ENCODE measurements at regions not wholly inside any gene's neighbourhood (a gene's known extent, or its start where the extent isn't known, plus 50 kb on each side); places are given as distances from the start of the nearest gene placed in this dataset.

DNA sequence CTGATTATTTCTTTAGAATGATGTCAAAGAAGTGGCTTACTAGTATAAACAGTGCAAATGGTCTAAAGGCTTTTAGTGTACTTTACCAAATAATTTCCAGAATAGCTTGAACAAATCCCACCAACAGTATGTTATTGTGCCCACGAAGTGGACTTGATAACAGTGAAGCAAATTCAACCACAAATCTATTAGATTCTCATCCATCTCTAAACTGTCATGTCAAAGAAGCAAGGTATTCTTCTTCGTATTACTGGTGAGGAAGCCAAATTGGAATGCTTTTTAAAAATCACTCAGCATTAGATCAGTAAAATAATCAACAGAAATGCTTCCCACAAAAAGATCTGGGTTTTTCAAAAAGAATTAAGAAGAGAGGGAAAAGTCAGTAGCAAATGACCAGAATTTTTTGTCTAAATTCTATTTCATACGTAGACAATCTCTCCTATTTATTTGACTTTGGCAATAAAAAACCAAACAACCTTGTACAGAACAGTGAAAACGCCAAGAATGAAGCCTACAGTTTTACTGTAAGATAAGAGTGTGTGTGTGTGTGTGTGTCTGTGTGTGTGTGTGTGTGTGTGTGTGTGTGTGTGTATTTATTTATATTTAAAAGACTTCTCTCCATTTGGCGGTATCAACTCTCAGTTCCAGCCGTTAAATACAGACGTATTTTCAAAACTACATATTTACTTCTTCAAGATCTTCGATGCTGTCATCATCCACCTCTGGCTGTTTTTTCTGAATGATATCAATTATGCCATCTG is 114.6 kb downstream of the CYB561 start:
- Histone ChIP-seq H3K4me2 (ENCODE audit: low read length) (no peak overlapping the region), H3K4me3 (ENCODE audit: low read length) (no peak overlapping the region), H3K27ac (ENCODE audit: low read length) (no peak overlapping the region), H2AFZ (ENCODE audit: low read depth, low read length) (no peak overlapping the region), H3F3A (ENCODE audit: insufficient read depth, low read length, poor library complexity, severe bottlenecking) (no peaks in the 10 kb centered on the region), H3K27me3 (ENCODE audit: insufficient read depth, low read depth, low read length) (no peaks in the 10 kb centered on the region), H3K9ac (ENCODE audit: low read length) (no peak overlapping the region), H3K9me2 (ENCODE audit: insufficient read depth, low read length) (no peaks in the 10 kb centered on the region), H3K36me3 (ENCODE audit: insufficient read depth, low read length) (peaks cover 4% of the 10 kb centered on the region), H4K20me1 (ENCODE audit: insufficient read depth) (no peaks in the 10 kb centered on the region), H3K9me3 (ENCODE audit: low read length) (no peaks in the 10 kb centered on the region), H3K79me2 (replicated peaks; ENCODE audit: insufficient read depth, low read length) (no peaks in the 10 kb centered on the region)
- TF ChIP-seq, protein P1, sequence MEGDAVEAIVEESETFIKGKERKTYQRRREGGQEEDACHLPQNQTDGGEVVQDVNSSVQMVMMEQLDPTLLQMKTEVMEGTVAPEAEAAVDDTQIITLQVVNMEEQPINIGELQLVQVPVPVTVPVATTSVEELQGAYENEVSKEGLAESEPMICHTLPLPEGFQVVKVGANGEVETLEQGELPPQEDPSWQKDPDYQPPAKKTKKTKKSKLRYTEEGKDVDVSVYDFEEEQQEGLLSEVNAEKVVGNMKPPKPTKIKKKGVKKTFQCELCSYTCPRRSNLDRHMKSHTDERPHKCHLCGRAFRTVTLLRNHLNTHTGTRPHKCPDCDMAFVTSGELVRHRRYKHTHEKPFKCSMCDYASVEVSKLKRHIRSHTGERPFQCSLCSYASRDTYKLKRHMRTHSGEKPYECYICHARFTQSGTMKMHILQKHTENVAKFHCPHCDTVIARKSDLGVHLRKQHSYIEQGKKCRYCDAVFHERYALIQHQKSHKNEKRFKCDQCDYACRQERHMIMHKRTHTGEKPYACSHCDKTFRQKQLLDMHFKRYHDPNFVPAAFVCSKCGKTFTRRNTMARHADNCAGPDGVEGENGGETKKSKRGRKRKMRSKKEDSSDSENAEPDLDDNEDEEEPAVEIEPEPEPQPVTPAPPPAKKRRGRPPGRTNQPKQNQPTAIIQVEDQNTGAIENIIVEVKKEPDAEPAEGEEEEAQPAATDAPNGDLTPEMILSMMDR (IDR thresholded peaks at IDR 0.05; ENCODE audit: poor library complexity, severe bottlenecking), result no peak
- TF ChIP-seq MXI1 (conservative IDR thresholded peaks at IDR 0.05; ENCODE audit: poor library complexity, severe bottlenecking) (no peak), EZH2 (IDR thresholded peaks at IDR 0.05; ENCODE audit: borderline replicate concordance, insufficient read depth, low read length, poor library complexity, severe bottlenecking) (no peak), RAD21 (conservative IDR thresholded peaks at IDR 0.05) (no peak), TAF1 (IDR thresholded peaks at IDR 0.05; ENCODE audit: low read depth) (no peak), POLR2AphosphoS5 (IDR thresholded peaks at IDR 0.05) (no peak), SMC3 (conservative IDR thresholded peaks at IDR 0.05; ENCODE audit: poor library complexity) (no peak), EP300 (conservative IDR thresholded peaks at IDR 0.05; ENCODE audit: poor library complexity, severe bottlenecking) (no peak)
- TF ChIP-seq, protein P2, sequence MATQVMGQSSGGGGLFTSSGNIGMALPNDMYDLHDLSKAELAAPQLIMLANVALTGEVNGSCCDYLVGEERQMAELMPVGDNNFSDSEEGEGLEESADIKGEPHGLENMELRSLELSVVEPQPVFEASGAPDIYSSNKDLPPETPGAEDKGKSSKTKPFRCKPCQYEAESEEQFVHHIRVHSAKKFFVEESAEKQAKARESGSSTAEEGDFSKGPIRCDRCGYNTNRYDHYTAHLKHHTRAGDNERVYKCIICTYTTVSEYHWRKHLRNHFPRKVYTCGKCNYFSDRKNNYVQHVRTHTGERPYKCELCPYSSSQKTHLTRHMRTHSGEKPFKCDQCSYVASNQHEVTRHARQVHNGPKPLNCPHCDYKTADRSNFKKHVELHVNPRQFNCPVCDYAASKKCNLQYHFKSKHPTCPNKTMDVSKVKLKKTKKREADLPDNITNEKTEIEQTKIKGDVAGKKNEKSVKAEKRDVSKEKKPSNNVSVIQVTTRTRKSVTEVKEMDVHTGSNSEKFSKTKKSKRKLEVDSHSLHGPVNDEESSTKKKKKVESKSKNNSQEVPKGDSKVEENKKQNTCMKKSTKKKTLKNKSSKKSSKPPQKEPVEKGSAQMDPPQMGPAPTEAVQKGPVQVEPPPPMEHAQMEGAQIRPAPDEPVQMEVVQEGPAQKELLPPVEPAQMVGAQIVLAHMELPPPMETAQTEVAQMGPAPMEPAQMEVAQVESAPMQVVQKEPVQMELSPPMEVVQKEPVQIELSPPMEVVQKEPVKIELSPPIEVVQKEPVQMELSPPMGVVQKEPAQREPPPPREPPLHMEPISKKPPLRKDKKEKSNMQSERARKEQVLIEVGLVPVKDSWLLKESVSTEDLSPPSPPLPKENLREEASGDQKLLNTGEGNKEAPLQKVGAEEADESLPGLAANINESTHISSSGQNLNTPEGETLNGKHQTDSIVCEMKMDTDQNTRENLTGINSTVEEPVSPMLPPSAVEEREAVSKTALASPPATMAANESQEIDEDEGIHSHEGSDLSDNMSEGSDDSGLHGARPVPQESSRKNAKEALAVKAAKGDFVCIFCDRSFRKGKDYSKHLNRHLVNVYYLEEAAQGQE (IDR thresholded peaks at IDR 0.05; ENCODE audit: borderline replicate concordance), result no peak

DNA sequence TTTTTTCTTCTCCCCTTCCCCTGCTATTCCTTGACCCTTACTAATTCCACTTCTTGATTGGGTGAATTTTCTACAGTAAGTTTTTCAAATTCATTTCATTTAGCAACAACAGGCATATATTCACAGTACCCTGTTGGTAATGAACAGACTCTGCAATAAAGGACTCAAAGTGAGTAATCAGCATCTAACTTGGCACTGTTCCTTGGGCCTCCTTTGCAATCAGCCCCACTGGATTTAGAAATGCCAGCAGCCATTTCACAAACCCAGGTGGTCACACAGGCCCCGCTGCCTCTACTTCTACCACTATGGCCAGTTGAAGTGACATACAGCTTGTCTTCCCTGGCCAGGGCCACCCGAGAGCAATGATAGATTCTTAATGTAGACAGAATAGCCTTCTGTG is 113.8 kb downstream of the CYB561 start:
- no peak overlapping the region for H3K27ac ChIP-seq (ENCODE audit: low read length)
- peaks cover 4% of the 10 kb centered on the region for H3K36me3 ChIP-seq (ENCODE audit: insufficient read depth, low read length)
- H3K4me3 ChIP-seq (ENCODE audit: low read length), result no peak overlapping the region
- TF ChIP-seq MXI1 (conservative IDR thresholded peaks at IDR 0.05; ENCODE audit: poor library complexity, severe bottlenecking) (no peak), RAD21 (conservative IDR thresholded peaks at IDR 0.05) (no peak)
- no peaks in the 10 kb centered on the region for H3K79me2 ChIP-seq (replicated peaks; ENCODE audit: insufficient read depth, low read length)
- no peaks in the 10 kb centered on the region for H3F3A ChIP-seq (ENCODE audit: insufficient read depth, low read length, poor library complexity, severe bottlenecking)
- H3K27me3 ChIP-seq (ENCODE audit: insufficient read depth, low read depth, low read length), result no peaks in the 10 kb centered on the region
- no peaks in the 10 kb centered on the region for H4K20me1 ChIP-seq (ENCODE audit: insufficient read depth)
- no peak overlapping the region for H3K9ac ChIP-seq (ENCODE audit: low read length)
- H3K4me2 ChIP-seq (ENCODE audit: low read length), result no peak overlapping the region
- H2AFZ ChIP-seq (ENCODE audit: low read depth, low read length), result no peak overlapping the region
- no peaks in the 10 kb centered on the region for H3K9me2 ChIP-seq (ENCODE audit: insufficient read depth, low read length)
- no peaks in the 10 kb centered on the region for H3K9me3 ChIP-seq (ENCODE audit: low read length)
